ENCODE measurements at regions not wholly inside any gene's neighbourhood (a gene's known extent, or its start where the extent isn't known, plus 50 kb on each side); places are given as distances from the start of the nearest gene placed in this dataset.

DNA sequence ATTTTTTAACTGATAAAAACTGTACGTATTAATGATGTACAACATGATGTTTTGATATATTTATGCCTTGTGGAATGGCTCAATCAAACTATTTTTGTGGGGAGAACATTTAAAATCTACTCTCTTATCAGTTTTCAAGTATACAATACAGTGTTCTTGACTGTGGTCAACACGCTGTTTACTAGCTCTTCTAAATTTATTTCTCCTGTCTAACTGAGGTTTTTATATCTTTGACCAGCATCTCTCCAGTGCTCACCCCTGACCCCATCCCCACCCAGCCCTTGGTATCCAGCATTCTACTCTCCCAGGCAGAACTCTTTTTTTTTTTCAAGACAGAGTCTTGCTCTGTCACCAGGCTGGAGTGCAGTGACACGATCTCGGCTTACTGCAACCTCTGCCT is 169.6 kb upstream of the SNX2 start:
- Mint-ChIP-seq H3K4me1 (ENCODE audit: low read depth, unreplicated experiment) (no peaks in the 10 kb centered on the region), H3K36me3 (ENCODE audit: unreplicated experiment) (peaks cover 5% of the 10 kb centered on the region), H3K27me3 (ENCODE audit: unreplicated experiment) (no peaks in the 10 kb centered on the region), H3K27ac (ENCODE audit: unreplicated experiment) (no peak overlapping the region), H3K9me3 (ENCODE audit: unreplicated experiment) (no peaks in the 10 kb centered on the region), H3K4me3 (ENCODE audit: unreplicated experiment) (no peak overlapping the region)
- TF ChIP-seq, protein P1, sequence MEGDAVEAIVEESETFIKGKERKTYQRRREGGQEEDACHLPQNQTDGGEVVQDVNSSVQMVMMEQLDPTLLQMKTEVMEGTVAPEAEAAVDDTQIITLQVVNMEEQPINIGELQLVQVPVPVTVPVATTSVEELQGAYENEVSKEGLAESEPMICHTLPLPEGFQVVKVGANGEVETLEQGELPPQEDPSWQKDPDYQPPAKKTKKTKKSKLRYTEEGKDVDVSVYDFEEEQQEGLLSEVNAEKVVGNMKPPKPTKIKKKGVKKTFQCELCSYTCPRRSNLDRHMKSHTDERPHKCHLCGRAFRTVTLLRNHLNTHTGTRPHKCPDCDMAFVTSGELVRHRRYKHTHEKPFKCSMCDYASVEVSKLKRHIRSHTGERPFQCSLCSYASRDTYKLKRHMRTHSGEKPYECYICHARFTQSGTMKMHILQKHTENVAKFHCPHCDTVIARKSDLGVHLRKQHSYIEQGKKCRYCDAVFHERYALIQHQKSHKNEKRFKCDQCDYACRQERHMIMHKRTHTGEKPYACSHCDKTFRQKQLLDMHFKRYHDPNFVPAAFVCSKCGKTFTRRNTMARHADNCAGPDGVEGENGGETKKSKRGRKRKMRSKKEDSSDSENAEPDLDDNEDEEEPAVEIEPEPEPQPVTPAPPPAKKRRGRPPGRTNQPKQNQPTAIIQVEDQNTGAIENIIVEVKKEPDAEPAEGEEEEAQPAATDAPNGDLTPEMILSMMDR (IDR thresholded peaks at IDR 0.05; ENCODE audit: partially characterized antibody, unreplicated experiment), result no peak
- no peak for DNase-seq

DNA sequence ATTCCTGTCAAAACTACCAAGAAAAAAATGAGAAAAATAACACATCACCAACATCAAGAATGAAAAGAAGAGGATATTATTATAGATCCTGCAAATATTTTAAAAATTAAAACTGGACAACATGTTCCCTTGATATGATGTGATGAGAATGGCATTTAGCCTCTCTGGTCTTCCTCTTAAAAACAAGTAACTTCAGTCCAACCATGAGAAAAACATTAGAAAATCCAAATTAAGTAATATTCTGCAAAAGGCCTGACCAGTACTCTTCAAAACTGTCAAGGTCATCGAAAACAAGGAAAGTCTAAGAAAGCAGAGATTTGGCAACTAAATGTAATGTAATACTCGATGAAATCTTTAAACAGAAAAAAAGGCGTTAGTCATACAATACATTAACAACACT is 167.1 kb upstream of the SNX2 start:
- H3K36me3 Mint-ChIP-seq (ENCODE audit: unreplicated experiment), result no peaks in the 10 kb centered on the region
- TF ChIP-seq, protein P1 (IDR thresholded peaks at IDR 0.05; ENCODE audit: partially characterized antibody, unreplicated experiment), result no peak
- H3K27ac Mint-ChIP-seq (ENCODE audit: unreplicated experiment), result no peak overlapping the region
- H3K4me3 Mint-ChIP-seq (ENCODE audit: unreplicated experiment), result no peak overlapping the region
- DNase-seq, result no peak
- no peaks in the 10 kb centered on the region for H3K9me3 Mint-ChIP-seq (ENCODE audit: unreplicated experiment)
- H3K27me3 Mint-ChIP-seq (ENCODE audit: unreplicated experiment), result no peaks in the 10 kb centered on the region
- no peaks in the 10 kb centered on the region for H3K4me1 Mint-ChIP-seq (ENCODE audit: low read depth, unreplicated experiment)

DNA sequence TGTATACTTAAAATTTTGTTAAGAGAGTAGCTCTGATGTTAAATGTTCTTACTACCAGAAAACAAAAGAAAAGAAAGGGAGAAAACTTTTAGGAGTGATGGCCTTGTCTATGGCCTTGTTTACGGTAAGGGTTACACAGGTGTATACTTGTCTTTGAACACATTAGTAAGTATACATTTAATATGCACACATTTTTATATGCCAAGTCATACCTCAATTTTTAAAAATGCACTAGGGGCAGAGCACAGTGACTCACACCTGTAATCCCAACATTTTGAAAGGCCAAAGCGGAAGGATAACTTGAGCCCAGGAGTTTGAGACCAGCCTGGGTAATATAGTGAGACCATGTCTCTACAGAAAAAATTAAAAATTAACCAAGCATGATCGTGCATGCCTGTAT is 166.7 kb upstream of the SNX2 start:
- H3K27ac Mint-ChIP-seq (ENCODE audit: unreplicated experiment), result no peak overlapping the region
- DNase-seq, result no peak
- no peak overlapping the region for H3K4me3 Mint-ChIP-seq (ENCODE audit: unreplicated experiment)
- H3K4me1 Mint-ChIP-seq (ENCODE audit: low read depth, unreplicated experiment), result no peaks in the 10 kb centered on the region
- H3K9me3 Mint-ChIP-seq (ENCODE audit: unreplicated experiment), result no peaks in the 10 kb centered on the region
- H3K36me3 Mint-ChIP-seq (ENCODE audit: unreplicated experiment), result no peaks in the 10 kb centered on the region
- no peaks in the 10 kb centered on the region for H3K27me3 Mint-ChIP-seq (ENCODE audit: unreplicated experiment)
- TF ChIP-seq, protein P1 (IDR thresholded peaks at IDR 0.05; ENCODE audit: partially characterized antibody, unreplicated experiment), result no peak

DNA sequence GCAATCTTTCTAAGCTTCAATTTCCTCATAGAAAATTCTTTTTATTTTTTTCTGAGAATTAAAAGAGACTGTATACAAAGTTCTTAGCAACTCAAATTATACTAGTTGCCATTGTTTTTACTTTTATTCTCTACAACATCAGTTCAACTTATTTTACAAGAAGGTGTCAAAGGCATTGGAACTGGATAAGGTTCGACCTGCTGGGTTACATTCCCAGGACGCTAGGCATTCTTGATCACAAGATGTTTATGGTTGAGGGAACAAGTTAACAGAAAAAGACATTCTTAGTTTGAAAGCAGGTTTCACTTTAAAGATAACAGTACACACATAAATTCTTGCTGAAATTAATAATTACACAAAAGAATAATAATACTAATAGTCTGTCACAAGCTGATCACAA is 163.5 kb upstream of the SNX2 start:
- no peak for DNase-seq
- H3K36me3 Mint-ChIP-seq (ENCODE audit: unreplicated experiment), result no peaks in the 10 kb centered on the region
- no peaks in the 10 kb centered on the region for H3K27me3 Mint-ChIP-seq (ENCODE audit: unreplicated experiment)
- no peaks in the 10 kb centered on the region for H3K4me1 Mint-ChIP-seq (ENCODE audit: low read depth, unreplicated experiment)
- no peak overlapping the region for H3K4me3 Mint-ChIP-seq (ENCODE audit: unreplicated experiment)
- no peak overlapping the region for H3K27ac Mint-ChIP-seq (ENCODE audit: unreplicated experiment)
- no peaks in the 10 kb centered on the region for H3K9me3 Mint-ChIP-seq (ENCODE audit: unreplicated experiment)
- TF ChIP-seq, protein P1 (IDR thresholded peaks at IDR 0.05; ENCODE audit: partially characterized antibody, unreplicated experiment), result no peak

DNA sequence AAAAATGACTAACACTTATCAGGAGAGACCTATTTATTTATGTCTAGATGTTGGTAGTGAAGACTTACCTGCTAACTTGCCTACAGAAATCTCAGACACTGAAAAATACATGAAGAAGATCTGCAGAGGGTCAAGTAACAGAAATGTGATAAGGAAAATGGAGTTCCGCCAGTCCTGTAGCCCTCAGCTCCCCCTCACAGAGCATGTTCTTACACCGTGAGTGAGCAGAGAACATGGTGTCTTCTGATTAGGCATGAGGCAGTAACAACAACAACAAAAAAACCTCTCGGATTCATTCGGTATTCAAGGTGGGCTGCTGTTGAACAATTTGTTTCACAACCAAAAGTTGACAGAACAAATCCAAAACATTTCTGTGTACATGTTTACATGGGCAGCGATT is 162.0 kb upstream of the SNX2 start:
- Mint-ChIP-seq H3K27ac (ENCODE audit: unreplicated experiment) (no peak overlapping the region), H3K4me3 (ENCODE audit: unreplicated experiment) (no peak overlapping the region), H3K27me3 (ENCODE audit: unreplicated experiment) (no peaks in the 10 kb centered on the region), H3K9me3 (ENCODE audit: unreplicated experiment) (no peaks in the 10 kb centered on the region), H3K36me3 (ENCODE audit: unreplicated experiment) (no peaks in the 10 kb centered on the region), H3K4me1 (ENCODE audit: low read depth, unreplicated experiment) (no peaks in the 10 kb centered on the region)
- no peak for DNase-seq
- TF ChIP-seq, protein P1 (IDR thresholded peaks at IDR 0.05; ENCODE audit: partially characterized antibody, unreplicated experiment), result no peak
